SK-N-MC (cell line): ENCODE measurements at regions not wholly inside any gene's neighbourhood (a gene's known extent, or its start where the extent isn't known, plus 50 kb on each side); places are given as distances from the start of the nearest gene placed in this dataset.

Source experiments
- EZH2 ChIP-seq: fragments of 200-600 bp; sonication (generic); IDR thresholded peaks from one replicate; pipeline ENCODE4 v1.6.1; 2017; ENCODE audit warnings: antibody characterized with exemption
- FOXP2 ChIP-seq: optimal IDR thresholded peaks from 2 replicates; pipeline ENCODE3; 2011; ENCODE audit warnings: mild to moderate bottlenecking, moderate library complexity; ENCODE audit not compliant: insufficient read depth; ENCODE audit errors: extremely low read length, control extremely low read depth
- POLR2AphosphoS5 ChIP-seq: IDR thresholded peaks from 2 replicates; pipeline ENCODE4 v1.6.1; 2012; ENCODE audit warnings: mild to moderate bottlenecking, low read depth, low read length, borderline replicate concordance

GRCh38 chr21:28704746-28705145 lies 287.9 kb downstream of the LTN1 start:
- TF ChIP-seq POLR2AphosphoS5, result no peak
- TF ChIP-seq EZH2, result no peak
- no peak for TF ChIP-seq FOXP2
